GM12878 (cell line): ENCODE measurements at regions not wholly inside any gene's neighbourhood (a gene's known extent, or its start where the extent isn't known, plus 50 kb on each side); places are given as distances from the start of the nearest gene placed in this dataset.

Source experiments
- ATAC-seq: fragments of 200-7000 bp; cut with Tn5 transposase; 3 replicates; pipeline ENCODE4 v1.9.1; 2020; ENCODE audit warnings: mild to moderate bottlenecking, moderate library complexity
- BruUV-seq: library from RNA; stranded (reverse); fragments of 400-500 nt; replicated peaks from 2 replicates; lab custom pipeline; 2021; lab: Mats Ljungman, UMichigan
- CTCF ChIA-PET: fragments of 300-600 bp; sonication (Branson Sonifier 250); formaldehyde crosslinking; extraction: SDS; loops from one replicate; lab custom pipeline; 2021; ENCODE audit warnings: inconsistent platforms; lab: Yijun Ruan, JAX
- POLR2A ChIA-PET: fragments of 350-600 bp; formaldehyde crosslinking; extraction: SDS; loops from one replicate; lab custom pipeline; 2021; ENCODE audit warnings: inconsistent platforms; lab: Charles Lee
- RAD21 ChIA-PET: fragments of 300-600 bp; sonication (Branson Sonifier 250); formaldehyde crosslinking; loops from one replicate; lab custom pipeline; 2023; ENCODE audit warnings: antibody characterized with exemption; ENCODE audit not compliant: unreplicated experiment; lab: Charles Lee
- SMC1A ChIA-PET: fragments of 300-600 bp; sonication (Branson Sonifier 250); formaldehyde crosslinking; loops from one replicate; lab custom pipeline; 2023; ENCODE audit not compliant: unreplicated experiment, uncharacterized antibody; lab: Charles Lee
- DNase-seq: peaks from one replicate; pipeline ENCODE4 v3.0.0-alpha.2; 2011; ENCODE audit warnings: low read depth, low spot score
- FAIRE-seq: peaks from 3 replicates; lab custom pipeline; 2011; peaks lifted over from hg19 to GRCh38; lab: Jason Lieb, UNC
- H2AFZ ChIP-seq: 2 replicates; pipeline ENCODE4 v1.6.0; 2011; ENCODE audit warnings: low read depth, low read length, control low read depth; ENCODE audit not compliant: control insufficient read depth
- H3K27ac ChIP-seq: 2 replicates; pipeline ENCODE4 v1.5.1; 2011; ENCODE audit warnings: control low read depth; ENCODE audit not compliant: control insufficient read depth, insufficient read depth
- H3K27me3 ChIP-seq, 2 experiments: replicated peaks in 1 of 2; 2 replicates each; pipeline versions ENCODE4 v1.6.0 to v1.6.1; 2011; ENCODE audit warnings: low read length in 1 of 2; ENCODE audit not compliant: control insufficient read depth in 2 of 2, insufficient read depth in 2 of 2
- H3K36me3 ChIP-seq, 2 experiments: 2 replicates each; pipeline ENCODE4 v1.5.1; 2011; ENCODE audit warnings: low read length in 1 of 2; ENCODE audit not compliant: control insufficient read depth in 2 of 2, insufficient read depth in 2 of 2
- H3K4me1 ChIP-seq: 2 replicates; pipeline ENCODE4 v1.6.1; 2011; ENCODE audit warnings: mild to moderate bottlenecking, low read length, moderate library complexity, mixed read lengths; ENCODE audit not compliant: control insufficient read depth, insufficient read depth
- H3K4me2 ChIP-seq: 2 replicates; pipeline ENCODE4 v1.6.0; 2011; ENCODE audit warnings: control low read depth; ENCODE audit not compliant: control insufficient read depth, insufficient read depth
- H3K4me3 ChIP-seq: fragments of 200-600 bp; sonication (generic); 2 replicates; pipeline ENCODE4 v1.5.1; 2016
- H3K79me2 ChIP-seq: 2 replicates; pipeline ENCODE4 v1.6.0; 2011; ENCODE audit warnings: low read length; ENCODE audit not compliant: control insufficient read depth, insufficient read depth
- H3K9ac ChIP-seq: 2 replicates; pipeline ENCODE4 v1.8.0; 2011; ENCODE audit warnings: low read length, control low read depth, mixed read lengths; ENCODE audit not compliant: control insufficient read depth, insufficient read depth
- H3K9me3 ChIP-seq: replicated peaks from 3 replicates; pipeline ENCODE4 v1.5.1; 2011; ENCODE audit warnings: mild to moderate bottlenecking, low read length; ENCODE audit not compliant: control insufficient read depth, insufficient read depth
- H4K20me1 ChIP-seq: 2 replicates; pipeline ENCODE4 v1.6.0; 2011; ENCODE audit not compliant: control insufficient read depth, insufficient read depth
- ATF3 ChIP-seq: IDR thresholded peaks from 2 replicates; pipeline ENCODE4 v1.6.1; 2011; ENCODE audit warnings: low read depth, mild to moderate bottlenecking, low read length, moderate library complexity, borderline replicate concordance; ENCODE audit errors: extremely low read depth
- BCL3 ChIP-seq: IDR thresholded peaks from 2 replicates; pipeline ENCODE4 v1.6.1; 2011; ENCODE audit warnings: borderline replicate concordance, low read depth, mild to moderate bottlenecking, moderate library complexity, low read length; ENCODE audit not compliant: insufficient read depth, poor library complexity, severe bottlenecking
- CBFB ChIP-seq: IDR thresholded peaks from 2 replicates; pipeline ENCODE4 v1.6.1; 2016; ENCODE audit warnings: antibody characterized with exemption, low read depth
- CREB1 ChIP-seq: IDR thresholded peaks from 2 replicates; pipeline ENCODE4 v1.6.1; 2012; ENCODE audit warnings: low read depth, mild to moderate bottlenecking, inconsistent platforms
- IKZF2 ChIP-seq, 2 experiments: fragments of 450-650 bp; IDR thresholded peaks; 2 replicates each; pipeline ENCODE4 v1.6.1; 2017; ENCODE audit warnings: mild to moderate bottlenecking in 2 of 2, moderate library complexity in 2 of 2
- MAX ChIP-seq: IDR thresholded peaks from 2 replicates; pipeline ENCODE4 v1.6.1; 2012; ENCODE audit warnings: low read depth, low read length, improper control_type of control experiment
- MEF2B ChIP-seq: fragments of 450-650 bp; IDR thresholded peaks from 2 replicates; pipeline ENCODE4 v1.6.1; 2018; ENCODE audit warnings: mild to moderate bottlenecking, moderate library complexity; ENCODE audit not compliant: partially characterized antibody, poor library complexity, severe bottlenecking
- MTA2 ChIP-seq: fragments of 450-650 bp; IDR thresholded peaks from 2 replicates; pipeline ENCODE4 v1.6.1; 2016; ENCODE audit warnings: low read depth, mild to moderate bottlenecking, moderate library complexity
- PAX5 ChIP-seq: IDR thresholded peaks from 2 replicates; pipeline ENCODE4 v1.6.1; 2011; ENCODE audit warnings: low read depth, low read length, borderline replicate concordance
- PKNOX1 ChIP-seq: fragments of 450-650 bp; IDR thresholded peaks from 2 replicates; pipeline ENCODE4 v1.6.1; 2016; ENCODE audit warnings: mild to moderate bottlenecking
- RB1 ChIP-seq: fragments of 450-650 bp; formaldehyde crosslinking; IDR thresholded peaks from 2 replicates; pipeline ENCODE4 v1.6.1; 2017; ENCODE audit warnings: mild to moderate bottlenecking, borderline replicate concordance
- SREBF1 ChIP-seq: IDR thresholded peaks from 2 replicates; pipeline ENCODE4 v1.6.1; 2012; ENCODE audit warnings: mild to moderate bottlenecking, low read length
- WRNIP1 ChIP-seq: IDR thresholded peaks from 2 replicates; pipeline ENCODE4 v1.6.1; 2011; ENCODE audit warnings: low read depth, low read length, improper control_type of control experiment, borderline replicate concordance
- YY1 ChIP-seq: IDR thresholded peaks from 2 replicates; pipeline ENCODE4 v1.6.1; 2011; ENCODE audit warnings: low read depth, mild to moderate bottlenecking, low read length
- ZSCAN29 ChIP-seq: fragments of 450-650 bp; IDR thresholded peaks from 2 replicates; pipeline ENCODE4 v1.6.1; 2017; ENCODE audit warnings: mild to moderate bottlenecking, moderate library complexity
- WGBS: methylation state at CpG from one replicate; pipeline ENCODE4 v1.1.6; 2016; ENCODE audit warnings: low lambda C conversion rate; ENCODE audit not compliant: insufficient replicate concordance, insufficient coverage; ENCODE audit errors: missing lambda C conversion rate; 5-methylcytosine and 5-hydroxymethylcytosine counted together
- in situ Hi-C: fragments of 300-500 bp; cut with MboI; formaldehyde crosslinking; loops from 9 replicates; pipeline ENCODE4 v1.14.3; 2018; ENCODE audit warnings: mixed read lengths
- intact Hi-C: fragments of 100-400 bp; cut with micrococcal nuclease; formaldehyde crosslinking; loops from one replicate; pipeline ENCODE4 v1.14.2; 2022; ENCODE audit not compliant: unreplicated experiment

GRCh38 chr13:70788074-70788473 is 679.8 kb upstream of the KLHL1 start:
- Histone ChIP-seq H3K4me2 (no peak overlapping the region), H3K9ac (no peak overlapping the region), H4K20me1 (no peaks in the 10 kb centered on the region), H3K79me2 (no peaks in the 10 kb centered on the region), H3K4me1 (no peaks in the 10 kb centered on the region), H3K27ac (no peak overlapping the region), H2AFZ (no peak overlapping the region), H3K9me3 (no peaks in the 10 kb centered on the region), H3K27me3 (no peaks in the 10 kb centered on the region), H3K4me3 (no peak overlapping the region), H3K36me3 (no peaks in the 10 kb centered on the region)
- SMC1A ChIA-PET, result no interaction called here
- in situ Hi-C loops (no loop called here), intact Hi-C loops (no loop called here)
- POLR2A ChIA-PET, result no interaction called here
- no TSS peak for BruUV-seq
- FAIRE-seq (no peak), DNase-seq (no peak), ATAC-seq (no peak)
- RAD21 ChIA-PET, result no interaction called here
- WGBS, result 23% methylated on average over 3 of the region's 3 CpGs
- TF ChIP-seq BCL3, result no peak
- no peak for TF ChIP-seq MAX
- TF ChIP-seq ZSCAN29, result no peak
- TF ChIP-seq PAX5, result no peak
- no peak for TF ChIP-seq CBFB
- no peak for TF ChIP-seq CREB1
- TF ChIP-seq RB1, result no peak
- no peak for TF ChIP-seq MTA2
- TF ChIP-seq ATF3, result no peak
- TF ChIP-seq IKZF2 (IDR thresholded peaks at IDR 0.05), result no peak
- no peak for TF ChIP-seq WRNIP1
- TF ChIP-seq PKNOX1, result no peak
- TF ChIP-seq SREBF1, result no peak
- TF ChIP-seq MEF2B, result no peak
- no peak for TF ChIP-seq YY1
- CTCF ChIA-PET, result no interaction called here
